SK-N-SH treated with all-trans-retinoic acid at 6 μM for 48 hours (cell line): ENCODE measurements at regions not wholly inside any gene's neighbourhood (a gene's known extent, or its start where the extent isn't known, plus 50 kb on each side); places are given as distances from the start of the nearest gene placed in this dataset.

Source experiments
- BACH2 ChIP-seq: fragments of 250-450 bp; sonication (Bioruptor Pico); IDR thresholded peaks from 2 replicates; pipeline ENCODE4 v1.9.0; 2021; ENCODE audit warnings: mild to moderate bottlenecking, borderline replicate concordance
- CSDC2 ChIP-seq: fragments of 250-450 bp; sonication (Bioruptor Pico); IDR thresholded peaks from 2 replicates; pipeline ENCODE4 v1.5.0; 2020; ENCODE audit warnings: mild to moderate bottlenecking, moderate library complexity
- GLIS3 ChIP-seq: fragments of 250-450 bp; sonication (Bioruptor Pico); IDR thresholded peaks from 2 replicates; pipeline ENCODE4 v1.5.0; 2020; ENCODE audit warnings: mild to moderate bottlenecking, moderate library complexity
- OSR1 ChIP-seq: fragments of 250-450 bp; sonication (Bioruptor Pico); IDR thresholded peaks from 2 replicates; pipeline ENCODE4 v1.8.0; 2022; ENCODE audit warnings: moderate library complexity, mild to moderate bottlenecking, inconsistent platforms
- PATZ1 ChIP-seq: fragments of 250-450 bp; sonication (Bioruptor Pico); IDR thresholded peaks from 2 replicates; pipeline ENCODE4 v1.8.0; 2020; ENCODE audit warnings: mild to moderate bottlenecking, moderate library complexity, borderline replicate concordance
- POU6F1 ChIP-seq: fragments of 250-450 bp; sonication (Bioruptor Pico); IDR thresholded peaks from 2 replicates; pipeline ENCODE4 v1.8.0; 2021; ENCODE audit warnings: low read depth, mild to moderate bottlenecking, moderate library complexity, borderline replicate concordance
- RARB ChIP-seq: fragments of 250-450 bp; sonication (Bioruptor Pico); IDR thresholded peaks from 2 replicates; pipeline ENCODE4 v1.8.0; 2021; ENCODE audit warnings: mild to moderate bottlenecking, moderate library complexity
- TCF4 ChIP-seq: fragments of 250-450 bp; sonication (Bioruptor Pico); IDR thresholded peaks from 2 replicates; pipeline ENCODE4 v1.8.0; 2021; ENCODE audit warnings: mild to moderate bottlenecking, moderate library complexity, borderline replicate concordance
- ZC3H10 ChIP-seq: fragments of 250-450 bp; sonication (Bioruptor Pico); IDR thresholded peaks from 2 replicates; pipeline ENCODE4 v1.5.1; 2021; ENCODE audit warnings: mild to moderate bottlenecking, moderate library complexity
- ZFP3 ChIP-seq: fragments of 250-450 bp; sonication (Bioruptor Pico); IDR thresholded peaks from 2 replicates; pipeline ENCODE4 v1.5.0; 2020; ENCODE audit warnings: mild to moderate bottlenecking, moderate library complexity
- ZNF70 ChIP-seq: fragments of 450-650 bp; formaldehyde crosslinking; IDR thresholded peaks from 2 replicates; pipeline ENCODE4 v1.5.0; 2020; ENCODE audit warnings: mild to moderate bottlenecking, moderate library complexity

GRCh38 chr5:35320029-35320428, 89.7 kb upstream of the PRLR start:
- TF ChIP-seq ZC3H10, result no peak
- no peak for TF ChIP-seq PATZ1 (CRISPR knock-in tag)
- no peak for TF ChIP-seq GLIS3
- TF ChIP-seq TCF4, result no peak
- TF ChIP-seq ZNF70 (CRISPR knock-in tag), result no peak
- no peak for TF ChIP-seq ZFP3 (CRISPR knock-in tag)
- no peak for TF ChIP-seq OSR1
- TF ChIP-seq RARB (CRISPR knock-in tag), result no peak
- TF ChIP-seq BACH2 (CRISPR knock-in tag), result no peak
- TF ChIP-seq POU6F1, result no peak
- TF ChIP-seq CSDC2 (CRISPR knock-in tag), result no peak
